C4-2B (cell line): ENCODE measurements at regions not wholly inside any gene's neighbourhood (a gene's known extent, or its start where the extent isn't known, plus 50 kb on each side); places are given as distances from the start of the nearest gene placed in this dataset.

Experiments used
- H3K27ac ChIP-seq: fragments of 450-650 bp; 2 replicates; pipeline ENCODE4 v1.5.1; 2017
- ZFX ChIP-seq: fragments of 450-650 bp; IDR thresholded peaks from 2 replicates; pipeline ENCODE4 v1.6.1; 2017
- TF ChIP-seq, protein P1 (sequence below): fragments of 450-650 bp; conservative IDR thresholded peaks from 2 replicates; pipeline ENCODE4 v1.5.1; 2017; ENCODE audit warnings: mild to moderate bottlenecking

GRCh38 chr4:10342866-10343265, 114.4 kb downstream of the ZNF518B start:
- H3K27ac ChIP-seq, result no peak overlapping the region
- no peak for TF ChIP-seq ZFX
- TF ChIP-seq, protein P1, sequence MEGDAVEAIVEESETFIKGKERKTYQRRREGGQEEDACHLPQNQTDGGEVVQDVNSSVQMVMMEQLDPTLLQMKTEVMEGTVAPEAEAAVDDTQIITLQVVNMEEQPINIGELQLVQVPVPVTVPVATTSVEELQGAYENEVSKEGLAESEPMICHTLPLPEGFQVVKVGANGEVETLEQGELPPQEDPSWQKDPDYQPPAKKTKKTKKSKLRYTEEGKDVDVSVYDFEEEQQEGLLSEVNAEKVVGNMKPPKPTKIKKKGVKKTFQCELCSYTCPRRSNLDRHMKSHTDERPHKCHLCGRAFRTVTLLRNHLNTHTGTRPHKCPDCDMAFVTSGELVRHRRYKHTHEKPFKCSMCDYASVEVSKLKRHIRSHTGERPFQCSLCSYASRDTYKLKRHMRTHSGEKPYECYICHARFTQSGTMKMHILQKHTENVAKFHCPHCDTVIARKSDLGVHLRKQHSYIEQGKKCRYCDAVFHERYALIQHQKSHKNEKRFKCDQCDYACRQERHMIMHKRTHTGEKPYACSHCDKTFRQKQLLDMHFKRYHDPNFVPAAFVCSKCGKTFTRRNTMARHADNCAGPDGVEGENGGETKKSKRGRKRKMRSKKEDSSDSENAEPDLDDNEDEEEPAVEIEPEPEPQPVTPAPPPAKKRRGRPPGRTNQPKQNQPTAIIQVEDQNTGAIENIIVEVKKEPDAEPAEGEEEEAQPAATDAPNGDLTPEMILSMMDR, result no peak

GRCh38 chr4:10336471-10336870, 120.8 kb downstream of the ZNF518B start:
- no peak overlapping the region for H3K27ac ChIP-seq
- TF ChIP-seq, protein P1, result no peak
- no peak for TF ChIP-seq ZFX

GRCh38 chr4:10335050-10335449, 122.2 kb downstream of the ZNF518B start:
- H3K27ac ChIP-seq, result no peak overlapping the region

DNA sequence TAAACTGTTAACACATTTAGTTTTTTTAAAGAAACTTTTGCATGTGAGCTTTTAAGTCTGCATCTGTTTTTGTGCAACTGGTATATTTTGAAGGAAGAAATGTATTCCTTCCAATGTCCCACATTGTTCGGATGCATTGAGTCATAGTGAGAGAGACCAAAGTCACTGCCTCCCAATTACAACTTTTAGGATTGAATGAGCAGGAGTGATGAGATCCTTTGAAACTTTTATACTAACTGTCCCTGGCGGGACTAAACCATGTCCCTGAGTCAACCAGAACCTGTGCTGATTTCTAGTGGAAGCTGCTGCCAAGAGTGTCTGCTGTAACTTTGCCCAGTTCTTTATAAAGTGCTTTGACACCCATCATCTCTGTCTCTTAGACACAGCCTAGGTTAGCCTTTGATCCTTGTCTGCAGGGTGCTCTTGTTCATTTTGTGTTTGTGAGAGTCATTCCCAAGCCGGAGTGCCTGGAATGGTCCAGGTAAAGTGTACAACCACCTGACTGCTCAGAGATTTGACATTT, 122.7 kb downstream of the ZNF518B start:
- no peak for TF ChIP-seq ZFX
- TF ChIP-seq, protein P1, result no peak
- H3K27ac ChIP-seq, result no peak overlapping the region

More at GRCh38 chr4:10335050-10335449, 122.2 kb downstream of the ZNF518B start:
- TF ChIP-seq ZFX, result no peak
- TF ChIP-seq, protein P1, result no peak

DNA sequence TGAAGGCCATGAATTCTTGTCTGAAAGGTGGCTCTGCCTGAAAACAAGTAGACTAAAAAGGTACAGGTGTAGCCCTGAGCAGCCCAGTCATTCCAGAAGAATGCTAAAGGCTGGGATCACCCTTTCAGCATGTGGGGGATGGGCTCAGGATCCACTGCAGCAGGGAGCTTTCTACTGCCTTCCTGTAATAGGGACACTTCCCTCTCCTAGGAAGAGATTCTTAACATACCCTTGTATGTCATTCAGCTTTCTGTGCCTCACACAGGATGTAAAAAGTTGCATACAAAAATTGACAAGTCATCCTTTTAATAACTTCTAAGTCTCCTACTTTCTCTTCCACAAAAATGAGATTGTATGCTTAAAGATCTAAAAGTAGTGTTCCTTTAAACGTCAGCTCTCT, 123.3 kb downstream of the ZNF518B start:
- TF ChIP-seq ZFX, result no peak
- TF ChIP-seq, protein P1, result no peak
- H3K27ac ChIP-seq, result no peak overlapping the region

- no peak overlapping the region for H3K27ac ChIP-seq
- no peak for TF ChIP-seq ZFX
- TF ChIP-seq, protein P1, result no peak
Measured at GRCh38 chr4:10326075-10326474, 131.2 kb downstream of the ZNF518B start.

- H3K27ac ChIP-seq, result no peak overlapping the region
- TF ChIP-seq ZFX, result no peak
- TF ChIP-seq, protein P1, result no peak
Measured at GRCh38 chr4:10321931-10322330, 135.3 kb downstream of the ZNF518B start.
